Stimulated activated CD8-positive, alpha-beta memory T cell treated with anti-CD3 and anti-CD28 coated beads, Interleukin-15, amount 100 ng/mL, for 24 hours (primary cell): ENCODE measurements at regions not wholly inside any gene's neighbourhood (a gene's known extent, or its start where the extent isn't known, plus 50 kb on each side); places are given as distances from the start of the nearest gene placed in this dataset.
A peak's percentile ranks its signal among the peaks of the same experiment; 100 is the strongest.
"Not testable (repeated sequence)": the region's sequence is repeated elsewhere in the genome, so short reads cannot be mapped to it uniquely, and the experiment has no call there.

Experiments
- DNase-seq: peaks from one replicate; pipeline ENCODE4 v3.0.0-alpha.2; 2020; ENCODE audit warnings: low read depth

DNA sequence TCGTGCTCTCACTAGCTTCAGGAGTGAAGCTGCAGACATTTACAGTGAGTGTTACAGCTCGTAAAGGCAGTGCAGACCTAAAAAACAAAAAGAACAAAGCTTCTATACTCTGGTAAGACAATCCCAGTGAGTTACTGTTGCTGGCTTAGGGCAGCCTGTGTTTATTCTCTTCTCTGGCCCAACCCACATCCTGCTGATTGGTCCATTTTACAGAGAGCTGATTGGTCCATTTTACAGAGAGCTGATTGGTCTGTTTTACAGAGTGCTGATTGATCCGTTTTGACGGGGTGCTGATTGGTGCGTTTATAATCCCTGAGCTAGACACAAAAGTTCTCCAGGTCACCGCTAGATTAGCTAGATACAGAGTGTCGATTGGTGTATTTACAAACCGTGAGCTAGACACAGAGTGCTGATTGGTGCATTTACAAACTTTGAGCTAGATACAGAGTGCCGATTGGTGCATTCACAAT, 158.0 kb downstream of the KLRB1 start:
- not testable (repeated sequence) for DNase-seq

DNA sequence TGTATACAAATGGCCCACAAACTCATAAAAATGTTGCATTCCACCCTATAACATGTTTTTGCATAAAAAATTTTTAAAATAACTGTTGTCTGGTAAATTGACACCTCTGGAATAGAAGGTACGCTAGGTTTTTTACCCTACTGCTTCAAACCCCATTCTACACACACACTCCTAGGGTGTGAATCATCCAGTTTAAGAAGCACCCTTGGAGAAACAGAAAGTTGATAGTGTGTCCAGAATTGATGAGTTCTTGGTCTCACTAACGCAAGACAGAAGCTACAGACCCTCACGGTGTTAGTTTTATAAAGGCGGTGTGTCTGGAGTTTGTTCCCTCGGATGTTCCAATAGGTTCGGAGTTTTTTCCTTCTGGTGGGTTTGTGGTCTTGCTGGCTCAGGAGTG, 158.5 kb downstream of the KLRB1 start:
- no peak for DNase-seq

DNA sequence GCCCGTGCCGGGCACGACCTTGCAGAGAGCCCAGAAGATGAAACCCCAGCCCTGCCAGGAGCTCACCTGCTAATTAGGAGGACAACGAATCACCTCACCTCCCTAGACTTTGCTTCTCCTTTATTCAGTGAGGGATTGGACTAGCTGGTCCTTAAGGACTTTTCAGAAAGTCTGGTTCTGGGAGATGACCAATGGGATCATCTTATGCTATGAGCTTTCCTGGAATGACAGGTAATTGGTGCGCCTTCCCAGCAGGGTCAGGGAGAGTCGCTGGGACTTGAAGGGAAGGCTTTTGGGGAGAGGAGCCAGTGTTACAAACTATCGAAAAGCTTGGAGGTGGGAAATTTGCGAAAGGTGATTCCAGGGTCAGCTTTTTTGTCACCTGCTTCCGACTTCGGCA, 159.1 kb downstream of the KLRB1 start:
- not testable (repeated sequence) for DNase-seq

DNA sequence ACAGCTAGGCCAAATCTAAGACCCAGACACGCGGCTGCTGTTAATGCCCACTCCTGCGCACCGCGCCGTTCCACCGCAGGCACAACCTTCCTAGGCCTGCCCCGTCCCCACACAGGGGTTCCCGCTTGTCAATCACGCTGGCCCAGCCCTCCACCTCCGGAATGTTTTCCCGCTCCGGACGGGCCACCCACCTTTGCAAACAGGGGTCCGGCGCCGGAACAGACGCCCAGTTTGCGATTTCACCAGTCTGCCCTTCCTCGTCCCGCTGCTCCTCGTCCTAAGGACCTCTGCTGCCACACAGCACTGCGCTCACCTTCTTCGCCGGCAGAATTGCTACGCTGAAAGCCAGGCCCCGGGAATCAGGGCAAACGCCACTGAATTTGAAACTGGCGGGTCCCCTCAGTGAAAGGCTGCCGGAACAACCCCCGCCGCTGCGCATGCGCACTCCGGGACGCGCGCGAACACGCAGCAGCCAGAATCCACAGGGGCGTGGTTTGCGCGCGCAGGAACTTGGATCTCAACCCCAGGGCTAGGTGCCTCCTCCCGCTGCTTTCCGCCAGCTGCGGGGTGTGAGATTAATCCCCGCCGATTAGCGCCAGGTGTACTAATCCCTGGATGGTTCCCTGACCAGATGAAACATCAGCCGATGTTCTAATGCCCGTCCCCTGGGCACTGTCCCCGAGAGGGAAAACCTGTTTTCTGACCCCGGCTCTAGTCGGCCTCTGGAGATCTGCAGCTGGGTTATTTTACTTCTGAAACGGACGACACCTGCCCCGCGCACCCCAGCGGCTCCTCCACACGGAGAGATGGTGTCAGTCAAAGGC, 159.7 kb downstream of the KLRB1 start:
- DNase-seq, result peak; percentile 83

DNA sequence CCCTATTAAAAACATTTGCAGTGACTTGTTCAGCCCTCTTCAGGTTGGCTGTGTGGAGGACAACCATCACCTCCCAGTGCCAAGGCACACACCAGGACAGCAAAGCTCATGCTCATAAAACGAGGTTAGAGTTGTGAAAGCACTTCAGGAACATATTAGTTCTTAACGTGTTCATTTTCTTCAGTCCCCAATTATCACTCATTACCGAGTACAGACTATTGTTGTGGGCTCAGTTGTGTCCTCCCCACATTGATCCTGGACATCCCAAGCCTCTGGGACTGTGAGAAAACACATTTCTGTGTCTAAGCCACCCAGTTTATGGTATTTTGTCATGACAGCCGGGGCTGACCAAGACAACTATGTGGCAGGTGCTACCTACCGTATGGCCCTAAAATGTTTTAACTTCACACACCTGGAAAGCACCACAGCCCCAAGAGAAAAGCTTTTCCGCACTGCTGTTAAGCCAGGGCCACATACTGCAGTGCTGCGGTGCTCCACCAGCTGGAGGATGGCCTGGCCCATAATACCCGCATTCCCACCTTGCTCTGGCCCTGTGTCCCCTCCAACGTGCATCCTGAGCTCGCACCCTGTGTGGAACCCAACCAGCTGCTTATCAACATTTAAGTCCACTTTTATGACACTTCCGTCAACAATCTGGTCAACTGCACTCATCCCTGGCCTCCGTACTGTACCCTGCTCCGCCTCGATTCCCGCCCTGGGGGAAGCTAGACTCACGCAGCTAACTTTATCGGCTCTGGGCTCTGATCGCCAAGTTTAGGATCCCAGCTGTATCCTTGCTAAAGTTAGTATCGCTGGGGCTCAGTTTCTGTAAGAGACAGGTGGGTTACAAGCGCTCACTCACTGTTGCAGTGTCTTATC, 160.6 kb downstream of the KLRB1 start:
- DNase-seq, result not testable (repeated sequence)

DNA sequence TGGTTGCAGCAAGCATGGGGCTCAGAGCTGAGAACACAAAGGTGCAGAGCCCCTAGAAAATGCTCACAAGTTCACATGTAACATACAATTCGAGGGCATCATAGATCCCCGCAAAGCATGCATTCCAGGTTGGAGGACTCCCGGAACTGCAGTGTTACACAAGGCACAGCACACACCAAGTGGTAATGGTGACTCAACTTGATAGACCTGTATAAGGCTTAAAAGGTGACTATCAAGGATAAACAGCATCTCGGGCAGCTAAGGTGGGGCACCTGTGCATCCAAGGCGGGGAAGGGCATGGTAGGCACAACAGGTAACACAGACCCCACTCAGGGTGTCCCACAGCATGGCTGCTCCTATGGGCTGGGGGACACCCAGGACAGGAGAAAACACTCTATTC, 167.3 kb downstream of the KLRB1 start:
- DNase-seq, result not testable (repeated sequence)

DNA sequence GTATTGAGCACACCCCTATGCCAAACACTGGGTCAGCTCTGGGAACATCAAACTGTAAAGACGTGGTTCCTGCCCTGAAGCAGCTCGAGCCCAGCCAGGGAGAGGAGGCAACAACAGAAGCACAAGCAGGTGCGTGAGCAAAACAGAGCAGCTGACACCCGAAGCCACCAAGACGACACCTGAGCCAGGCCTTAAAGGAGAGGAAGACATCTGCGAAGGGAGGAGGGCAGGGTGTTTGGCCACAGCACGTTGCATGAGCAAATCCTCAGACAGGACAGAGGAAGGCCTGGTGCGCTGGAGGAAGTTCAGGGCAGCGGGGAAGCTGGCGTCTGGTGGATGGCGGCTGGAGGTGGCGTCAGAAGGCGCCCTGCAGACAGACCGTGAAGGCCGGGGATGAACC, 172.0 kb downstream of the KLRB1 start:
- DNase-seq, result not testable (repeated sequence)

DNA sequence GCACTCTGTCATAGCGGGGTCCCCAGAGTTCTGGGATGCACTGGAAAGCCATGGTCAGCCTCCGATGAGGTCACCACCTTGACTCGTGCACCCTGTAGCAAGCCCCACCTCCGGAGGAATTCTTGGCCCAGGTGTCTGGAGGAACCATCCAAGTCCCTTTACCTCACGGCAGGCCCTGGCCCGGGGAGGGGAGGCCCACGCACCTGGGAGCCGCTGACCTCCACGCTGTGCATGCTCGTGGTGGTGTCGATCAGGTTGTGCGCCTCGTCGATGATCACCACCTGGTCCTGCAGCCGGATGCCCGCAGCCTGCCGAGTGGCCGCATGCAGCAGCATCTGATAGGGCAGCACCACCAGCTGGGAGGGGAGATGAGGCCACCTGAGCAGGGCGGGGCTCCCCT, 177.3 kb downstream of the KLRB1 start:
- not testable (repeated sequence) for DNase-seq

DNA sequence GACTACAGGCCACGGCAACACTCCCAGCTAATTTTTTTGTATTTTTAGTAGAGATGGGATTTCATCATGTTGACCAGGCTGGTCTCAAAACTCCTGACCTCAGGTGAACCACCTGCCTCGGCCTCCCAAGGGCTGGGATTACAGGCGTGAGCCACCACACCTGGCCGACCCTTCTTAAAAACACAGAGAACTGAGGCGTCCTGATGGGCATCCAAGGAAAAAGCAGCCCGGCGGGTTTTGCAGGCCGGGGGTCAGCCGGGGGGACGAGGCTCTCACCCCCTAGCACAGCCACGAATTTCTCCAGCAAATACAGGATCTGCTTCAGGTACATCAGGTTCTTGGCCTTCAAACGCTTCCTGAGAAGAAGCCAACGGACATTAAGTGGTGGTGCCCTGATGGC, 178.9 kb downstream of the KLRB1 start:
- not testable (repeated sequence) for DNase-seq

DNA sequence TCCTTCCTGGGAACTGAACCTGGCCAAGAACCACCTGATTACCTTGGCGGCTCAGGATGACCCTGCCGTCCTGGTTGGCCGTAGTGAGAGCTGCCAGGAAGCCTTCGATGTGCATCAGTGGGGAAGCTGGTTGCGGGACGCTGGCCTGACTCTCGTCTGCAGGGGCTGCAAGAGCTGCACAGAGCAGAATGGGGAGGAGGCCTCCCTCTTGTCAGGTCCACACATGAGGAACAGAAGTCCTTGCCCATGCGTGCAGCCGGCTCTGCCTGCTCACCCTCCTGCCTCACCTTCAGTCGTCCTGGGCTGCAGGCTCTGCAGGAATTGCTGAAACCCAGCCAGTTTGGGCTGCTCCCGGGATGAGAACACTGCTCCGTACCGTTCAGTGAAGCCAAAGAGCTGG, 182.3 kb downstream of the KLRB1 start:
- not testable (repeated sequence) for DNase-seq

DNA sequence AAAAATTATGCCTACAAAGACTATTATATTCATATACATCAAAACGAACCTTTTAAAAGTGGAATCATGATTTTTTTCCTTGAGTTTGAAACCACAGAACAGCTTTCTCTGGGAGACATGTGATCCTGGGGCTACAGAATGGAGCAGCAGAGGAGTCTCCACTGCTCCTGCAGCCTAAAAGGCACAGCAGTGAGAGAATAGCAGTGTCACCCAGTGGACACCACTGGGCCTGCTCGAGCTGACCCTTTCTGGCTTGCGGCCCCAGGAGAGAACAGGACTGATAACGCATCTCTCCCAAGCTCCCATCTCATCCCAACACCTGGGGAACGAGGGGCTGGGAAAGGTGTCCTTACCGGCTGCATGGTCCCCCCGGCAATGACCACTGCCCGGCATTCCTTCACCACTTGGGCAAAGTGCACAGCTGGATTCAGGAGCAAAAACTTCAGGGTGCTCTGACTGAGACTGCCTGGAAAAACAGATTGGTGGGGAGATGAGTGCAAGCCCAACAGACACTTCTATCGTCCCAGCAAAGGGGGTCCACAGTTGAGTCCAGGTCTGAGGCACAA, 183.5 kb downstream of the KLRB1 start:
- not testable (repeated sequence) for DNase-seq

DNA sequence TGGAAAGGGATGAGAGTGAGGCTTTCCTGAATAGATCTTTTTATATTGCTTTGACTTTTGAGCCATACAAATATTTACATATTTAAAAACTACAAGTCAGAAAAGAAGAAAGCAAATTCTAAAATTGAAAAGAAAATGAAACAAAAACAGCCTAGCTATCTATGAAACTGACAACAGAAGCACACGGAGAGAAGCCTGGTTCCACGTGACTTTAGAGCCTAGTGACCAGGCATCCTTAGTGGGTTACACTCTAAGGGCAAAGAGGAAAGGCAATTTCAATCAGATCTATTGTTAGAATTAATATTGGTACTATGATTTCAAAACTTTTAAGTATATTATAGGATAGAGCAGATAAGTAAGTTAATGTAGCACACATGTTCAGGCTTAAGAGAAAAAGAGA, 185.0 kb downstream of the KLRB1 start:
- DNase-seq, result not testable (repeated sequence)

DNA sequence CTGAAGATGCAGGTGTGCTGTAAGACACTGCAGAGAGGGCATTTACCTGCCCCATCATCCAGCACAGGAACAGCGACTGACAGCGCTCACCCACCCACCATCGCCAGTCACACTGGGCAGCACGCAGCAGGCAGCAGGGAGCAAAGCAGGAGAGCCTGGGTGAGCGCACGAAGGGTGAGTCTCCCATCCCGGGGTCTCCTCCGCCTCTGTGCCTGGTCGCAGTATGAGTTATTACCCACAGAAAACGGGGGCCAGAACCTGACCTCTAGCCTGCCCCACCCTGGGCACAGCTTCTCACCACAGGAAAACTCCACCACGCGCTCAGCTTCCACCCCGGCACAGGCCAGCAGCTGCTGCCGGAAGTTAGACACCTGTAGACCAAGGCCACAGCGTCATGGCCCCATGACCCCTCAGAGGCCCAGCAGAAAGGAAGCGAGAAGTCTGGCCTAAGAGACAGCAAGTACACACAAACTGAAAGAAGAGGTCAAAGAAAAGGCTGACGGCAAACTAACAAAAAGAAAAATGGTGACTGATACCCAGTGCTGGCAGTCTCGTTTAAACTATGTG, 186.1 kb downstream of the KLRB1 start:
- DNase-seq, result not testable (repeated sequence)

DNA sequence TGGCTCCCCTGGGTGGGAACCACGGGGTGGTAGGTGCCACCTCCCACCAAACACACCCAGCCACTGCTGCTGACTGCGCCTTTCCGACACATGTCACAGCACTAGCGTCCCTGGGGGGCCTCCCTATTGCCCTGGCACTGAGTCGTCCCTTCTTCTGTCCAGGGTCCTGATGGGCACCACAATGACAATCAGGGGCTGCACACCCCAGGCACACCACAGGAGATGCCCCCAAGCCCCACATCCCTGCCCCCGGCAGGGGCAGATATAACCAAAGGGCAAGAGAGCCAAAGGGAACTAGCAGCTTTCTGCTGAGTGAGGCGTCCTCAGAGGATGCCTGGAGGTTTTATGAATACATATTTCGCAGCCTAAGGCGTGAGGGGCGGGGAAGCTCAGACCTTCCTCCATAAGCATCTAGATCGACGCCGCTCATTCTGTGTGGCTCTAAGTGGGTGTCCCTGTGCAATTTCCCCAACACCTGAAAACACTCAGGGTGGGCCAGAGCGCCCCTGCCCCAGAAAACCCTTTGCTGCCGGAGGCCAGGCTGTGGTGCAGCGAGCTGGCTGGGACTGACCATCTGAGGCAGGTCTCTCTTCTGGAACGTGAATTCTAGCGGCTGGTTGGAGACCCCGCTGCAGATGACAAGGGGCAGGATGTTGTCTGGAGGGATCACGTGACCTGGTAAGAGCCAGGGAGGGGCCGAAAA, 186.7 kb downstream of the KLRB1 start:
- DNase-seq, result not testable (repeated sequence)

DNA sequence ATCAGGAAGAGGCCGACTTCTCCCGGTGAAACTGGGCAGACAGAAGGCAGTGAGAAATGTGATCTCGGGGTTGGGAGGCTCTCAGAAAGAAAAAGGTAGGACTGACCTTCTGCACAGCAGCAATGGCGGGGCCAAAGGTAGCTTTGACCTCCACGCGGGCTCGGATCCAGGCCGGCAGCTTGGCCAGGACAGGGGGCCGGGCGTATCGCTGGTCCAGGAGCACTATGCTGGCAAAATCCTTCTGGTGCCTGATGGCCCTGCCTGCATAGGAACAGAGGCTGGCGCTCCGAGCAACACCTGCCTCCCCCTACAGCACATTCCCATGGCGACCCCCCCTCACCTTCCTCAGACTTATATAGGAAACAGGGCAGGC, 189.1 kb downstream of the KLRB1 start:
- not testable (repeated sequence) for DNase-seq

DNA sequence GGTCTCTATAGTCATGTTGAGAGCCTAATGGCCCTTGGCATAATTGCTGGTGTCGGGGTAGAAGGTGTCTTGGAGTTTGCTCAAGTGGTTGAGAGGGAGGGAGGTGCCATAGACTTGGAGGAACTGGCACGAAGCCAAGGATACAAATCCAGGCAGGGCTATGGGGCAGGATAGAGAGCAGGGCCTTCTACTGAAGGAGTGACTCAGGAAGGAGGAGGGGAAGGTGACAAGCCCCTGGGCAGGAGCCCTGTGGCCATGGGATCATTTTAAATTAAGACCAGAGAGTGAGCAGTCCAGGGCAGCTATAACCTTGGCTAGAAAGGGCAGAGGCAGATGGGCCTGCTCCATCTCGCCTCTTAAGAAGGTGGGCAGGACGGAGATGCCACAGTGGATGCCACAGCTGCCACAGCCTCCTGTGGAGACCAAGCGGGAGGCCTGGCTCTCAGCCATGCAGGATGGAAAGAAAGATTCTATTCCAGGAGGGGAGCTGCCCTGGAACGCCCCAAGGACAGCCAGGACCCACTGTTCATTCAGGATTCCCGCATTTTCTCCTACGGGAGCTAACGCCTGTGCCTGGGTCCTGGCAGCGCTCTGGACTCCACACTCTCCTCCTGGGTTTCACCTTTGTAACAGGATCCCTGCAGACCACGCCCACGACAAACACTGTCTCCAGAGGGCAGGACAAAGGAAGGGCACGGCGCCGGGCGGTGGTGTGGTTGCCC, 189.6 kb downstream of the KLRB1 start:
- not testable (repeated sequence) for DNase-seq

DNA sequence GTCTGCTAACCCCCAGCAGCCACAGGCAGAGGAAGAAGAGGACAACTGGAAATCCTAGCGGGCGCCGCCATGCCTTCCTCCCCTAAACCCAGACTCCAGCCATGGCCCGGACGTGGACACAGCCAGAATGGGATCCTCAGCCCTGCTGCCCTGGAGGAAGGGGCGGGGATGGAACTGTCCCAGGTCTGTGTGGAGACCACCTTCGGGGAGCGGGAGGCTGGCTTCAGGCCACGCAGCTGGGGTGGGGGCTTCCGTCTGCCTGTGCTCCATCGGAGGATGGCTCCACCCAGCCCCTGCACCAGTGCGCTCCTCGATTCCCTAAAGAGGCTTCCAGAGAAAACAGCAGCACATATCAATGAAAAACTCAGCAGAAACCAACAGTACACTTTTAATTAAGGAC, 190.4 kb downstream of the KLRB1 start:
- not testable (repeated sequence) for DNase-seq

DNA sequence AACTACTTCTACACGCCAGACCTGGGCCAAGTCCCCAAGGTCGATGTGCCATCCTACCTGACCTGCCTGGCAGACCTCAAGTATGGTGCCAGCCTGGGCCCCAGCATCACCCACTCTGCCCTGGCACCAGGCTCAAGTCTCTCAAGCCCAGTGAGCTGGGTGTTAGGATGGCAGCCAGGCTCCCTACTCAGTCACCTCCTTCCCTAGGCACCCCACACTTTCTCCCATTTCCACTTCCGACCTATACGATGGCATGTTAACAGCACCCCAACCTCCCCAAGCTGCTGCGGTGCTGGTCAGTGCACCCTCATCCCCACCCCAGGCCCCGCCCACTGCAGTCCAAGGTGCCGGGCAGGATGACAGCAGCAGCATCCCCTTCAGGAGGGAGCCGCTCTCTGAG, 191.4 kb downstream of the KLRB1 start:
- not testable (repeated sequence) for DNase-seq

DNA sequence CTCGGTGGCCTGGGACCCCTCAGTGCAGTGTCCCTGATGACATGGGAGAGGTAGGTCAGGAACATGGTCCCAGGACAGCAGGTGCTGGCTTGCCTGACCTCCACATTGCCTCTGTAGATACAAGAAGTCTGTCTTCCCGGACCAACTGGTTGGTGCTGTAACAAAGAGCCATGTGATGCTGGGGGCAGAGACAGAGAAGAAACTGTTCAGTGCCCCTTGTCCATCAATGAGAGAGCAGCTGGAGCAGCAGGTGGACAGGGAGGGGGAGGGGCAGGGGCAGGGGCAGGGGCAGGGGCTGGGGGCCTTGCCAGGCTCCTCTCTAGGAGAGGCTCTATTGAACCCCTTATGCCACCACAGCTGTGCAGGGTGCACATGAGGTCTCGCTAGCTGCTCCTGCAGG, 191.8 kb downstream of the KLRB1 start:
- DNase-seq, result not testable (repeated sequence)

DNA sequence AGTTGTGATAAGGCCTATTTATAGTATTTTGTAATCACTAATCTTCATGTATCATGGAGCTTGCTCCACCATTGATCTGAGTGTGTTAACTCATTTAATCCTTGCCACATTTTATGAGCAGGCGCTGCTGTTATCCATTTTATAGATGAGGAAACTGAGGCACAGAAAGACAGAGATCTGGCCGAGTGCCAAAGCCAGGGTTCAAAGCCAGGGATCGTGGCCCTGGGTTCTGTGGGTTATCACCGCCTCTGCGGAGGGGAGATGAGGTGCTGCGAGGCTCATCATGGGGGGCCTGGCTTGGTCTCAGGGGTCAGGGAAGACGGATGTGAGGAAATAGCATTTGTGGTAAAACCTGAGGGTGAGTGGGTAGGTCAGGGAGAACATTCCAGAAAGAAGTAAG, 193.9 kb downstream of the KLRB1 start:
- not testable (repeated sequence) for DNase-seq

DNA sequence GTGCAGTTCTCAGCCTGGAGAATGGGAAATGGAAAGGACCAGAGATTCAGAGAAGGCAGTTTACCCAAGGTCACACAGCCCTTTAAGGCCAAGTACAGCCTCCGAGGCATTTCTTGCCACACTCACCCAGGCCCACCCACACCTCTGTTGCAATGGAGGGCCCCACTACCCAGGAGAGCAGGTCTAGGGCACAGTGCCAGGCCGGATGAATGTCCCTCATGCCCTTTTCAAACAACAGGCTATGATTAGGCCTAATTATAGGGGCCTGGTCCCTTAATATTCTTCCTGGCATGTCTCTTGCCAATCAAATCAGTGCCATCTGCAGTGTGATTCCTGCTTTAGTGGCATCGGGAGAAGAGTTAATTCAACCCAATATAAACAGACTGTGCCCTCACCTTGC, 195.3 kb downstream of the KLRB1 start:
- DNase-seq, result not testable (repeated sequence)
